Prostate gland (tissue), 2 donors: ENCODE measurements at regions not wholly inside any gene's neighbourhood (a gene's known extent, or its start where the extent isn't known, plus 50 kb on each side); places are given as distances from the start of the nearest gene placed in this dataset.

ENCODE experiments used
- DNase-seq: peaks from one replicate; pipeline ENCODE4 v3.0.0-alpha.2; 2019; ENCODE audit warnings: low spot score
- H3K27ac ChIP-seq, 2 donors: fragments of 200-600 bp; sonication (generic); 2 replicates each; pipeline ENCODE4 v1.5.1; 2017 to 2019
- H3K27me3 ChIP-seq: fragments of 200-600 bp; sonication (generic); replicated peaks from 2 replicates; pipeline ENCODE4 v1.5.1; 2019; ENCODE audit not compliant: insufficient read depth
- H3K36me3 ChIP-seq, 2 donors: fragments of 200-600 bp; sonication (generic); 1 replicate in 1 of 2; 2 replicates in 1 of 2; pipeline versions ENCODE4 v1.5.1 to v1.8.1; 2017 to 2019
- H3K4me1 ChIP-seq: fragments of 200-600 bp; sonication (generic); replicated peaks from 2 replicates; pipeline ENCODE4 v1.5.1; 2019
- H3K4me3 ChIP-seq, 2 donors: fragments of 200-600 bp; sonication (generic); 2 replicates each; pipeline ENCODE4 v1.5.1; 2017 to 2019
- H3K9me3 ChIP-seq: fragments of 200-600 bp; sonication (generic); 2 replicates; pipeline ENCODE4 v1.5.1; 2017
- CTCF ChIP-seq, 4 experiments: fragments of 200-600 bp in 2 of 4; fragments of 450-650 bp in 2 of 4; sonication (generic) in 2 of 4; IDR thresholded peaks; 1 replicate in 3 of 4; 2 replicates in 1 of 4; pipeline ENCODE4 v1.5.1; 2016 to 2019; ENCODE audit warnings: antibody characterized with exemption in 4 of 4, mild to moderate bottlenecking in 2 of 4, moderate library complexity in 2 of 4
- POLR2A ChIP-seq: fragments of 450-650 bp; IDR thresholded peaks from one replicate; pipeline ENCODE4 v1.6.1; 2016; ENCODE audit warnings: antibody characterized with exemption, mild to moderate bottlenecking
- POLR2AphosphoS5 ChIP-seq: sonication (generic); formaldehyde crosslinking; IDR thresholded peaks from one replicate; pipeline ENCODE4 v1.6.1; 2017; ENCODE audit warnings: antibody characterized with exemption
- WGBS: methylation state at CpG from one replicate; pipeline ENCODE4 v1.1.5; 2018; 5-methylcytosine and 5-hydroxymethylcytosine counted together
- intact Hi-C: fragments of 100-400 bp; cut with DNase I; formaldehyde crosslinking; loops from one replicate; pipeline ENCODE4 v1.14.2; 2022

GRCh38 chr2:41772697-41773096, 275.1 kb upstream of the PKDCC start:
- DNase-seq: no peak
- Histone ChIP-seq H3K27ac (no peak overlapping the region), H3K36me3 (no peaks in the 10 kb centered on the region), H3K27me3 (no peaks in the 10 kb centered on the region), H3K4me1 (no peaks in the 10 kb centered on the region), H3K9me3 (no peaks in the 10 kb centered on the region), H3K4me3 (no peak overlapping the region)
- intact Hi-C loops: no loop called here
- WGBS: 93% methylated on average over 4 of the region's 4 CpGs
- TF ChIP-seq POLR2A (no peak), POLR2AphosphoS5 (no peak), CTCF (IDR thresholded peaks at IDR 0.05) (no peak)

- no peak for TF ChIP-seq POLR2A
- TF ChIP-seq POLR2AphosphoS5: no peak
- no peak for TF ChIP-seq CTCF (IDR thresholded peaks at IDR 0.05)
- intact Hi-C loops: no loop called here
- H3K36me3 ChIP-seq: no peaks in the 10 kb centered on the region
Observed at GRCh38 chr2:41774011-41774605, 273.7 kb upstream of the PKDCC start.

GRCh38 chr2:41775366-41776025, 272.3 kb upstream of the PKDCC start:
- H3K9me3 ChIP-seq: no peaks in the 10 kb centered on the region
- no peak for DNase-seq
- 69% methylated on average over 4 of the region's 4 CpGs for WGBS
- intact Hi-C loops: no loop called here
- H3K27ac ChIP-seq: no peak overlapping the region
- TF ChIP-seq POLR2AphosphoS5: no peak
- TF ChIP-seq POLR2A: no peak
- no peak for TF ChIP-seq CTCF (IDR thresholded peaks at IDR 0.05)
- H3K27me3 ChIP-seq: no peaks in the 10 kb centered on the region
- H3K4me1 ChIP-seq: no peaks in the 10 kb centered on the region
- no peak overlapping the region for H3K4me3 ChIP-seq
- H3K36me3 ChIP-seq: no peaks in the 10 kb centered on the region

More at GRCh38 chr2:41774011-41774605, 273.7 kb upstream of the PKDCC start:
- H3K4me1 ChIP-seq: no peaks in the 10 kb centered on the region
- H3K9me3 ChIP-seq: no peaks in the 10 kb centered on the region
- no peak for DNase-seq
- 50% methylated on average over 3 of the region's 3 CpGs for WGBS
- no peaks in the 10 kb centered on the region for H3K27me3 ChIP-seq
- no peak overlapping the region for H3K27ac ChIP-seq
- H3K4me3 ChIP-seq: no peak overlapping the region

- intact Hi-C loops: loop anchor here (5.0 kb wide), 1 partner anchor 1868 kb away; no protein-coding TSS in a partner anchor
- WGBS: 36% methylated on average over 3 of the region's 3 CpGs
- Histone ChIP-seq H3K27me3 (no peaks in the 10 kb centered on the region), H3K4me3 (no peak overlapping the region), H3K9me3 (no peaks in the 10 kb centered on the region), H3K4me1 (no peaks in the 10 kb centered on the region), H3K36me3 (no peaks in the 10 kb centered on the region), H3K27ac (no peak overlapping the region)
- no peak for TF ChIP-seq CTCF (IDR thresholded peaks at IDR 0.05)
- TF ChIP-seq POLR2AphosphoS5: no peak
- TF ChIP-seq POLR2A: no peak
- DNase-seq: no peak
Observed at GRCh38 chr2:41779888-41780287, 267.9 kb upstream of the PKDCC start.
